GM19023 (cell line): ENCODE measurements at regions not wholly inside any gene's neighbourhood (a gene's known extent, or its start where the extent isn't known, plus 50 kb on each side); places are given as distances from the start of the nearest gene placed in this dataset.

Experiments
- ATAC-seq: cut with Tn5 transposase; IDR thresholded peaks from one replicate; pipeline ENCODE4 v1.9.1; 2021; ENCODE audit warnings: mild to moderate bottlenecking, moderate library complexity; ENCODE audit not compliant: unreplicated experiment

- no peak for ATAC-seq
Observed at GRCh38 chr1:50300297-50300696, 122.9 kb downstream of the DMRTA2 start.

GRCh38 chr1:50295566-50295965, 127.7 kb downstream of the DMRTA2 start:
- ATAC-seq: no peak

- ATAC-seq: no peak
Observed at GRCh38 chr1:50292276-50292675, 131.0 kb downstream of the DMRTA2 start.

GRCh38 chr1:50289495-50289894, 133.7 kb downstream of the DMRTA2 start:
- no peak for ATAC-seq

- no peak for ATAC-seq
Observed at GRCh38 chr1:50285994-50286393, 137.2 kb downstream of the DMRTA2 start.

GRCh38 chr1:50279622-50280330, 143.5 kb downstream of the DMRTA2 start:
- no peak for ATAC-seq

GRCh38 chr1:50278961-50279360, 144.3 kb downstream of the DMRTA2 start:
- no peak for ATAC-seq

- no peak for ATAC-seq
Observed at GRCh38 chr1:50278410-50278809, 144.8 kb downstream of the DMRTA2 start.

- no peak for ATAC-seq
Observed at GRCh38 chr1:50275566-50275965, 147.7 kb downstream of the DMRTA2 start.

GRCh38 chr1:50272912-50273311, 150.3 kb downstream of the DMRTA2 start:
- no peak for ATAC-seq

GRCh38 chr1:50271968-50272578, 151.2 kb downstream of the DMRTA2 start:
- ATAC-seq: peak; percentile 63

GRCh38 chr1:50271337-50271736, 151.9 kb downstream of the DMRTA2 start:
- no peak for ATAC-seq

- no peak for ATAC-seq
Observed at GRCh38 chr1:50270926-50271325, 152.3 kb downstream of the DMRTA2 start.

- ATAC-seq: no peak
Observed at GRCh38 chr1:50268049-50268448, 155.2 kb downstream of the DMRTA2 start.

GRCh38 chr1:50266509-50266908, 156.7 kb downstream of the DMRTA2 start:
- no peak for ATAC-seq

- no peak for ATAC-seq
Observed at GRCh38 chr1:50265790-50266314, 157.1 kb downstream of the ELAVL4 start.

- no peak for ATAC-seq
Observed at GRCh38 chr1:50264590-50264989, 155.9 kb downstream of the ELAVL4 start.

GRCh38 chr1:50262436-50262835, 153.7 kb downstream of the ELAVL4 start:
- no peak for ATAC-seq

- no peak for ATAC-seq
Observed at GRCh38 chr1:50261951-50262350, 153.2 kb downstream of the ELAVL4 start.

- no peak for ATAC-seq
Observed at GRCh38 chr1:50257940-50258685, 149.4 kb downstream of the ELAVL4 start.

- ATAC-seq: no peak
Observed at GRCh38 chr1:50257029-50257428, 148.3 kb downstream of the ELAVL4 start.
